HG03378 (cell line): ENCODE measurements at regions not wholly inside any gene's neighbourhood (a gene's known extent, or its start where the extent isn't known, plus 50 kb on each side); places are given as distances from the start of the nearest gene placed in this dataset.
"Not testable (repeated sequence)": the region's sequence is repeated elsewhere in the genome, so short reads cannot be mapped to it uniquely, and the experiment has no call there.

Source experiments
- ATAC-seq: cut with Tn5 transposase; IDR thresholded peaks from one replicate; pipeline ENCODE4 v1.9.1; 2021; ENCODE audit warnings: mild to moderate bottlenecking, moderate library complexity; ENCODE audit not compliant: unreplicated experiment

- ATAC-seq = no peak
These were observed 251.9 kb upstream of the CDH12 start for GRCh38 chr5:23105021-23105420.

GRCh38 chr5:23103566-23103965 is 250.4 kb upstream of the CDH12 start:
- no peak for ATAC-seq

GRCh38 chr5:23095418-23095817 is 242.3 kb upstream of the CDH12 start:
- ATAC-seq = not testable (repeated sequence)

GRCh38 chr5:23089286-23089685 is 236.1 kb upstream of the CDH12 start:
- no peak for ATAC-seq

GRCh38 chr5:23084815-23085214 is 231.7 kb upstream of the CDH12 start:
- ATAC-seq = no peak

GRCh38 chr5:23072179-23072578 is 219.0 kb upstream of the CDH12 start:
- no peak for ATAC-seq

- ATAC-seq = no peak
These were observed 218.5 kb upstream of the CDH12 start for GRCh38 chr5:23071682-23072081.

GRCh38 chr5:23064710-23065109 is 211.6 kb upstream of the CDH12 start:
- no peak for ATAC-seq

- ATAC-seq = no peak
These were observed 200.7 kb upstream of the CDH12 start for GRCh38 chr5:23053846-23054245.

- no peak for ATAC-seq
These were observed 189.1 kb upstream of the CDH12 start for GRCh38 chr5:23042226-23042625.

- ATAC-seq = no peak
These were observed 182.5 kb upstream of the CDH12 start for GRCh38 chr5:23035555-23036090.

- ATAC-seq = no peak
These were observed 180.7 kb upstream of the CDH12 start for GRCh38 chr5:23033864-23034263.

- no peak for ATAC-seq
These were observed 176.1 kb upstream of the CDH12 start for GRCh38 chr5:23029290-23029689.

GRCh38 chr5:23028445-23029021 is 175.4 kb upstream of the CDH12 start:
- ATAC-seq = no peak

- no peak for ATAC-seq
These were observed 174.7 kb upstream of the CDH12 start for GRCh38 chr5:23027830-23028229.

GRCh38 chr5:23027331-23027730 is 174.2 kb upstream of the CDH12 start:
- ATAC-seq = no peak

- no peak for ATAC-seq
These were observed 173.4 kb upstream of the CDH12 start for GRCh38 chr5:23026252-23027170.

GRCh38 chr5:23025629-23026233 is 172.6 kb upstream of the CDH12 start:
- no peak for ATAC-seq

GRCh38 chr5:23024470-23024869 is 171.3 kb upstream of the CDH12 start:
- ATAC-seq = no peak

GRCh38 chr5:23014825-23015224 is 161.7 kb upstream of the CDH12 start:
- no peak for ATAC-seq

GRCh38 chr5:23014266-23014665 is 161.1 kb upstream of the CDH12 start:
- ATAC-seq = no peak
